Tibial nerve (tissue), 4 donors: ENCODE measurements at regions not wholly inside any gene's neighbourhood (a gene's known extent, or its start where the extent isn't known, plus 50 kb on each side); places are given as distances from the start of the nearest gene placed in this dataset.
"Not testable (repeated sequence)": the region's sequence is repeated elsewhere in the genome, so short reads cannot be mapped to it uniquely, and the experiment has no call there.

Experiments
- DNase-seq, 2 donors: peaks; one replicate each; pipeline ENCODE4 v3.0.0-alpha.2; 2019; ENCODE audit warnings: low spot score in 2 of 2
- H3K27ac ChIP-seq, 4 donors: fragments of 200-600 bp; sonication (generic) in 3 of 4; one replicate each; pipeline ENCODE4 v1.5.1; 2017 to 2019; ENCODE audit warnings: mild to moderate bottlenecking in 1 of 4
- H3K27me3 ChIP-seq, 2 donors: fragments of 200-600 bp; sonication (generic) in 1 of 2; one replicate each; pipeline versions ENCODE4 v1.5.1 to v1.6.0; 2017 to 2019
- H3K36me3 ChIP-seq, 3 donors: fragments of 200-600 bp; sonication (generic); one replicate each; pipeline ENCODE4 v1.5.1; 2018 to 2019
- H3K4me1 ChIP-seq, 4 donors: fragments of 200-600 bp; sonication (generic) in 3 of 4; one replicate each; pipeline ENCODE4 v1.5.1; 2017 to 2019
- H3K4me3 ChIP-seq, 4 donors: fragments of 200-600 bp; sonication (generic) in 3 of 4; one replicate each; pipeline ENCODE4 v1.5.1; 2017 to 2019; ENCODE audit warnings: mild to moderate bottlenecking in 1 of 4, moderate library complexity in 1 of 4
- H3K9me3 ChIP-seq, 4 donors: fragments of 200-600 bp; sonication (generic) in 3 of 4; one replicate each; pipeline ENCODE4 v1.5.1; 2017 to 2019
- EP300 ChIP-seq, 2 donors: sonication (generic); formaldehyde crosslinking; IDR thresholded peaks; one replicate each; pipeline ENCODE4 v1.6.1; 2017; ENCODE audit warnings: antibody characterized with exemption in 2 of 2, mild to moderate bottlenecking in 1 of 2
- POLR2A ChIP-seq, 2 donors: fragments of 450-650 bp; IDR thresholded peaks; one replicate each; pipeline ENCODE4 v1.6.1; 2017; ENCODE audit warnings: antibody characterized with exemption in 2 of 2, mild to moderate bottlenecking in 2 of 2, moderate library complexity in 2 of 2
- WGBS, 2 donors: methylation state at CpG; one replicate each; pipeline ENCODE4 v1.1.5; 2018; 5-methylcytosine and 5-hydroxymethylcytosine counted together
- TF ChIP-seq, protein P1 (sequence below), 5 experiments: fragments of 200-600 bp in 3 of 5; fragments of 450-650 bp in 2 of 5; sonication (generic) in 3 of 5; IDR thresholded peaks; one replicate each; pipeline ENCODE4 v1.5.1; 2016 to 2019; ENCODE audit warnings: antibody characterized with exemption in 5 of 5, mild to moderate bottlenecking in 3 of 5, moderate library complexity in 2 of 5

DNA sequence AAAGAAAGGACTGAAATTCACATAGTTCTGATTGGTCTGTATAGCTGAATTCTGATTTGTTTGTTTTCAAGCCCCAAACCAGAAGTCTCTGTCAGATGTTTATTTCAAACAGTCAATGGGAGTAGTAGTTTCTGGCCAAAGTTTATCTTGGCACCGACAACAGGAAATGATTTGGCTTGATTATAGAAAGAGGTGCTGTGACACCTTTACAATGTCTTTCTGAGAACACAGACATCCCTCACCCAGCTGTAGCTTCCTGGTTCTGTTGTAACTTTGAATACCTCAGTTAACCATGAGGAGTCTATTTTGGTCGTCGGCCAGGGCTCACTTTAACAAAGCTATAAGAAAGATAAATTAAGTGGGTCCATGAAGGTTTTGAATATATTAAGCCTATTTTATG lies 545.0 kb upstream of the ZNF804A start:
- TF ChIP-seq EP300 (IDR thresholded peaks at IDR 0.05) (no peak), POLR2A (IDR thresholded peaks at IDR 0.05) (no peak)
- TF ChIP-seq, protein P1, sequence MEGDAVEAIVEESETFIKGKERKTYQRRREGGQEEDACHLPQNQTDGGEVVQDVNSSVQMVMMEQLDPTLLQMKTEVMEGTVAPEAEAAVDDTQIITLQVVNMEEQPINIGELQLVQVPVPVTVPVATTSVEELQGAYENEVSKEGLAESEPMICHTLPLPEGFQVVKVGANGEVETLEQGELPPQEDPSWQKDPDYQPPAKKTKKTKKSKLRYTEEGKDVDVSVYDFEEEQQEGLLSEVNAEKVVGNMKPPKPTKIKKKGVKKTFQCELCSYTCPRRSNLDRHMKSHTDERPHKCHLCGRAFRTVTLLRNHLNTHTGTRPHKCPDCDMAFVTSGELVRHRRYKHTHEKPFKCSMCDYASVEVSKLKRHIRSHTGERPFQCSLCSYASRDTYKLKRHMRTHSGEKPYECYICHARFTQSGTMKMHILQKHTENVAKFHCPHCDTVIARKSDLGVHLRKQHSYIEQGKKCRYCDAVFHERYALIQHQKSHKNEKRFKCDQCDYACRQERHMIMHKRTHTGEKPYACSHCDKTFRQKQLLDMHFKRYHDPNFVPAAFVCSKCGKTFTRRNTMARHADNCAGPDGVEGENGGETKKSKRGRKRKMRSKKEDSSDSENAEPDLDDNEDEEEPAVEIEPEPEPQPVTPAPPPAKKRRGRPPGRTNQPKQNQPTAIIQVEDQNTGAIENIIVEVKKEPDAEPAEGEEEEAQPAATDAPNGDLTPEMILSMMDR (IDR thresholded peaks at IDR 0.05): no peak
- no peak overlapping the region for H3K27ac ChIP-seq
- no peaks in the 10 kb centered on the region for H3K36me3 ChIP-seq
- H3K4me1 ChIP-seq: no peaks in the 10 kb centered on the region
- no peaks in the 10 kb centered on the region for H3K27me3 ChIP-seq
- 61 to 70% methylated on average over 3 of the region's 3 CpGs for WGBS, 2 donors
- no peak overlapping the region for H3K4me3 ChIP-seq
- H3K9me3 ChIP-seq: no peaks in the 10 kb centered on the region
- no peak for DNase-seq

GRCh38 chr2:184054419-184054818 lies 543.9 kb upstream of the ZNF804A start:
- not testable (repeated sequence) for H3K36me3 ChIP-seq, H3K9me3 ChIP-seq
- 97 to 100% methylated on average over 1 of the region's 1 CpG for WGBS, 2 donors

DNA sequence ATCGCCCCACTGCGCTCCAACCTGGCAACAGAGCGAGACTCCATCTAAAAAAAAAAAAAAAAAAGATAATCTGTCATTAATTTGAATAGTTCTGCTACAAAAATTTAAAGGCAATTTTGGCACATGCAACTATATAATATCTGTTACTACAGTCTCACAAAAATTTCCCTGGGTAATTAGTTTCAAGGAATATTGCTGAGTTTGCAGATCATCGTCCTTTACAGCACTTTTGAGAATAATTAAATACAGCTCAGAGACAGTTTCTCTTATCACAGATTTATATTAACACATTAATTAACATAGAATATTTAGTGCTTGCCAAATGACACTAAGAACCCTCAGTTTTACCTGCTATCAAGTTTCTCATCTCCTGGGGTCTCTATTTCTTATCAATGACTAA lies 540.4 kb upstream of the ZNF804A start:
- TF ChIP-seq POLR2A (IDR thresholded peaks at IDR 0.05): no peak
- TF ChIP-seq, protein P1 (IDR thresholded peaks at IDR 0.05): no peak
- no peak for TF ChIP-seq EP300 (IDR thresholded peaks at IDR 0.05)
- no peak overlapping the region for H3K27ac ChIP-seq
- no peaks in the 10 kb centered on the region for H3K27me3 ChIP-seq
- 75 to 85% methylated on average over 4 of the region's 4 CpGs for WGBS, 2 donors
- no peaks in the 10 kb centered on the region for H3K9me3 ChIP-seq
- no peak for DNase-seq
- no peaks in the 10 kb centered on the region for H3K4me1 ChIP-seq
- no peaks in the 10 kb centered on the region for H3K36me3 ChIP-seq
- no peak overlapping the region for H3K4me3 ChIP-seq

More at GRCh38 chr2:184054419-184054818, 543.9 kb upstream of the ZNF804A start:
- not testable (repeated sequence) for H3K27me3 ChIP-seq, H3K27ac ChIP-seq, H3K4me1 ChIP-seq, H3K4me3 ChIP-seq, DNase-seq

DNA sequence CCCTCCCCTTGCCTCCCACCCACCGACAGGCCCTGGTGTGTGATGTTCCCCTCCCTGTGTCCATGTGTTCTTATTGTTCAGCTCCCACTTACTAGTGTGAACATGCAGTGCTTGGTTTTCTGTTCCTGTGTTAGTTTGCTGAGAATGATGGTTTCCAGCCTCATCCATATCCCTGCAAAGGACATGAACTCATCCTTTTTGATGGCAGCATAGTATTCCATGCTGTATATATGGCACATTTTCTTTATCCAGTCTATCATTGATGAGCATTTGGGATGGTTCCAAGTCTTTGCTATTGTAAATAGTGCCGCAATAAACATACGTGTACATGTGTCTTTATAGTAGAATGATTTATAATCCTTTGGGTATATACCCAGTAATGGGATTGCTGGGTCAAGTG lies 538.1 kb upstream of the ZNF804A start:
- H3K27ac ChIP-seq, H3K27me3 ChIP-seq, H3K36me3 ChIP-seq, H3K9me3 ChIP-seq, DNase-seq, H3K4me1 ChIP-seq, H3K4me3 ChIP-seq: not testable (repeated sequence)
- 95% methylated on average over 3 of the region's 3 CpGs for WGBS, 2 donors

GRCh38 chr2:184067502-184067901 lies 530.8 kb upstream of the ZNF804A start:
- Histone ChIP-seq H3K27me3 (no peaks in the 10 kb centered on the region), H3K4me1 (no peaks in the 10 kb centered on the region), H3K27ac (no peak overlapping the region), H3K4me3 (no peak overlapping the region), H3K36me3 (no peaks in the 10 kb centered on the region), H3K9me3 (peaks cover 0 to 4% (median 0%) of the 10 kb centered on the region in 4 donors)
- DNase-seq: no peak
- no peak for TF ChIP-seq POLR2A (IDR thresholded peaks at IDR 0.05)
- TF ChIP-seq, protein P1 (IDR thresholded peaks at IDR 0.05): no peak
- no peak for TF ChIP-seq EP300 (IDR thresholded peaks at IDR 0.05)
- WGBS, 2 donors: 63 to 66% methylated on average over 3 of the region's 3 CpGs

- Histone ChIP-seq H3K27ac (no peak overlapping the region), H3K36me3 (no peaks in the 10 kb centered on the region), H3K9me3 (no peaks in the 10 kb centered on the region), H3K4me3 (no peak overlapping the region), H3K4me1 (no peaks in the 10 kb centered on the region), H3K27me3 (no peaks in the 10 kb centered on the region)
- TF ChIP-seq EP300 (IDR thresholded peaks at IDR 0.05) (no peak), POLR2A (IDR thresholded peaks at IDR 0.05) (no peak)
- TF ChIP-seq, protein P1 (IDR thresholded peaks at IDR 0.05): no peak
- 83 to 85% methylated on average over 2 of the region's 2 CpGs for WGBS, 2 donors
- no peak for DNase-seq
These were observed 525.9 kb upstream of the ZNF804A start for GRCh38 chr2:184072470-184072869.
